Osteocyte (in vitro differentiated cells): ENCODE measurements at regions not wholly inside any gene's neighbourhood (a gene's known extent, or its start where the extent isn't known, plus 50 kb on each side); places are given as distances from the start of the nearest gene placed in this dataset.

Source experiments
- DNase-seq: peaks from one replicate; pipeline ENCODE4 v3.0.0; 2021; ENCODE audit warnings: mixed read lengths; ENCODE audit not compliant: unreplicated experiment; ENCODE audit errors: extremely low spot score
- H3K27ac Mint-ChIP-seq: one replicate; pipeline ENCODE4 v1.8.0; 2021; ENCODE audit warnings: mild to moderate bottlenecking, mixed read lengths; ENCODE audit not compliant: unreplicated experiment
- H3K27me3 Mint-ChIP-seq: one replicate; pipeline ENCODE4 v1.8.0; 2021; ENCODE audit warnings: mixed read lengths; ENCODE audit not compliant: unreplicated experiment
- H3K36me3 Mint-ChIP-seq: one replicate; pipeline ENCODE4 v1.8.0; 2021; ENCODE audit warnings: mixed read lengths; ENCODE audit not compliant: unreplicated experiment
- H3K4me1 Mint-ChIP-seq: one replicate; pipeline ENCODE4 v1.8.0; 2021; ENCODE audit warnings: mixed read lengths; ENCODE audit not compliant: unreplicated experiment
- H3K4me3 Mint-ChIP-seq: one replicate; pipeline ENCODE4 v1.8.0; 2021; ENCODE audit warnings: mild to moderate bottlenecking, moderate library complexity, mixed read lengths; ENCODE audit not compliant: unreplicated experiment
- H3K9me3 Mint-ChIP-seq: one replicate; pipeline ENCODE4 v1.8.0; 2021; ENCODE audit warnings: mixed read lengths; ENCODE audit not compliant: unreplicated experiment
- CTCF ChIP-seq: fragments of 200-600 bp; sonication (generic); IDR thresholded peaks from 2 replicates; pipeline ENCODE4 v1.5.0; 2021; ENCODE audit warnings: antibody characterized with exemption, mild to moderate bottlenecking, moderate library complexity

- H3K4me1 Mint-ChIP-seq: no peaks in the 10 kb centered on the region
- no peak for DNase-seq
- H3K4me3 Mint-ChIP-seq: no peak overlapping the region
- no peak for TF ChIP-seq CTCF
- H3K36me3 Mint-ChIP-seq: no peaks in the 10 kb centered on the region
- no peak overlapping the region for H3K27ac Mint-ChIP-seq
- no peaks in the 10 kb centered on the region for H3K27me3 Mint-ChIP-seq
- no peaks in the 10 kb centered on the region for H3K9me3 Mint-ChIP-seq
Measured at GRCh38 chr14:41355866-41356265, 250.8 kb upstream of the LRFN5 start.

- Mint-ChIP-seq H3K36me3 (no peaks in the 10 kb centered on the region), H3K27me3 (no peaks in the 10 kb centered on the region), H3K9me3 (no peaks in the 10 kb centered on the region), H3K4me1 (no peaks in the 10 kb centered on the region), H3K4me3 (no peak overlapping the region), H3K27ac (no peak overlapping the region)
- no peak for DNase-seq
- no peak for TF ChIP-seq CTCF
Measured at GRCh38 chr14:41350476-41350875, 256.2 kb upstream of the LRFN5 start.

- Mint-ChIP-seq H3K4me3 (no peak overlapping the region), H3K4me1 (no peaks in the 10 kb centered on the region), H3K36me3 (no peaks in the 10 kb centered on the region), H3K27ac (no peak overlapping the region), H3K27me3 (no peaks in the 10 kb centered on the region), H3K9me3 (no peaks in the 10 kb centered on the region)
- no peak for DNase-seq
- TF ChIP-seq CTCF: no peak
Measured at GRCh38 chr14:41349289-41349910, 257.3 kb upstream of the LRFN5 start.

- Mint-ChIP-seq H3K27me3 (no peaks in the 10 kb centered on the region), H3K36me3 (no peaks in the 10 kb centered on the region), H3K9me3 (peaks cover 20% of the 10 kb centered on the region), H3K4me1 (no peaks in the 10 kb centered on the region), H3K4me3 (no peak overlapping the region), H3K27ac (no peak overlapping the region)
- no peak for DNase-seq
- TF ChIP-seq CTCF: no peak
Measured at GRCh38 chr14:41343857-41344256, 262.8 kb upstream of the LRFN5 start.

GRCh38 chr14:41313196-41313595, 293.5 kb upstream of the LRFN5 start:
- no peak overlapping the region for H3K4me3 Mint-ChIP-seq
- H3K4me1 Mint-ChIP-seq: no peaks in the 10 kb centered on the region
- DNase-seq: no peak
- no peaks in the 10 kb centered on the region for H3K27me3 Mint-ChIP-seq
- no peak for TF ChIP-seq CTCF
- no peaks in the 10 kb centered on the region for H3K9me3 Mint-ChIP-seq
- H3K27ac Mint-ChIP-seq: no peak overlapping the region
- no peaks in the 10 kb centered on the region for H3K36me3 Mint-ChIP-seq
